HG03025 (cell line): ENCODE measurements at regions not wholly inside any gene's neighbourhood (a gene's known extent, or its start where the extent isn't known, plus 50 kb on each side); places are given as distances from the start of the nearest gene placed in this dataset.

ENCODE experiments used
- ATAC-seq: cut with Tn5 transposase; IDR thresholded peaks from one replicate; pipeline ENCODE4 v1.9.1; 2021; ENCODE audit warnings: mild to moderate bottlenecking, moderate library complexity; ENCODE audit not compliant: unreplicated experiment, low FRiP score

- no peak for ATAC-seq
Measured at GRCh38 chr2:183214680-183215079, 90.4 kb downstream of the NUP35 start.

GRCh38 chr2:183215917-183216316 is 91.7 kb downstream of the NUP35 start:
- no peak for ATAC-seq

DNA sequence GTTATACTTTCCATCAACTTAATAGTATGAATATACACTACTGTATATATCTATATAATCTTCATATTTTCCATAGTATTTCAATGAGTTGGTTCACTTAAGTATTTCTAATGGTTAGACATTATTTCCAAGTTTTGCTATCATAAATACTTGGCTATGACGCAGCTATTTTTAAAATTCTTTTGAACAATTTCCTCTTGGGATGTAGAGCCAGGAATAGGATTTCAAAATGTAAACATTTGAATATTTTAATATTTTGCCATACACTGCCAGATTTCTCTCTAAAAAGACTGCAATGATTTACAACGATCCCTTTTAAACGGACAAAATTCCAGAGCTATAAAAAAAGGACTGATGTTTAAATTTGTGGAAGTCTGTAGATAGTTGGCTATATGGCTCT is 95.6 kb downstream of the NUP35 start:
- no peak for ATAC-seq

DNA sequence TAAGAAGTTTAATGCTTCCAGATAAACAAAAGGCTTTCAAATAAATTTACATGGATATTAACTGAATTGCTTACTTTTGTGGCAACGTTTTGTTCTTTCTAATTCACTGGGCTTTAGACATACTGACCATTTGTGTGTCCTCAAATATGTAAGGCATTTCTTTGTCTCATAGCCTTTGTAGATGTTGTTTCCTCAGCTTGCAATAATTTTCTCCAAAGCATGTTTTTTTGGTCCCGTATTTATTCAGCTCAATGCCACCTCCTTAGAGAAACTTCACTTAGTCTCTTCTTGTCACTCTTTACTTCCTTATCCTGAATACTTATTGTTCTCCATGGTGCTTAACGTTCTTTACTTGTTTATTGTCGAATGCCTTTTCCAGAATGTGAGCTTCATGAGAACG is 98.5 kb downstream of the NUP35 start:
- ATAC-seq: no peak

GRCh38 chr2:183224948-183225347 is 100.7 kb downstream of the NUP35 start:
- ATAC-seq: no peak

GRCh38 chr2:183227176-183227575 is 102.9 kb downstream of the NUP35 start:
- no peak for ATAC-seq

GRCh38 chr2:183229386-183229785 is 105.1 kb downstream of the NUP35 start:
- no peak for ATAC-seq

GRCh38 chr2:183232161-183232865 is 108.1 kb downstream of the NUP35 start:
- ATAC-seq: no peak

DNA sequence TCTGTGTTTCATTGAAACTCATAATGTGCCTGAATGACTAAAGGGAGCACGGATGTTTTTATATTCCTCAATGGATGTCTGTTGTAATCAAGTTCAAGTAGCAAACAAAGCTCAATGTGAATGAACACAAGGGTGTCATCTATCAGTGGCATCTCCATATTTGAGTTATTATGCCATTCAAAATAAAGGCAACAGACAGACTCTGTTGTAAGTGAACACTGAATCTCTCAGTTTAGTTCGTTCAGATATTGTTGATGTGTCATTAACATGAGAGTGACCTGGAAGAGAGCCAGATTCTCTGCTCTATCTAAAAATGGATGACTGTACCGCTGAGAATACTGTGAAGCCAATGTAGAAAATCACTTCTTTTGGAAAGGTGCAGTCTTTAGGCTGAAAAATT is 118.7 kb downstream of the NUP35 start:
- no peak for ATAC-seq

DNA sequence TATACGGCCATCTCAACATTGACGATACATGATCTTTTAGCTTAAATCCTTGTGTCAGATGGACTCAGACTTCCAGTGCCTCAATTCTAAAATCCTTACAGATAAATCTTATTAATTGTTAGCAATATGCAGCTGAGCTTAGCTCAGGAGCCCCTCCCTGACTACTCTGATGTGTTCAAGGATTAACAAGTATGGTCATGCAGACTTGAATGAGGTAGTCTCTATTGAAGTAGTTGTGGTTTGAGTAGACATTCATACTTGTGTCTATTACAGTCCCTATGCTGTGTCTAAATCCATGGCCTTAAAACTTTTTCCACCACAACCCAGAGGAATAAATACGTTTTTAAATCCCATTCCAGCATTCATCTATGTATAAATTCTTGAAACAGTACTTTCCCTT is 119.5 kb downstream of the NUP35 start:
- no peak for ATAC-seq

- no peak for ATAC-seq
Measured at GRCh38 chr2:183244300-183244844, 120.1 kb downstream of the NUP35 start.

DNA sequence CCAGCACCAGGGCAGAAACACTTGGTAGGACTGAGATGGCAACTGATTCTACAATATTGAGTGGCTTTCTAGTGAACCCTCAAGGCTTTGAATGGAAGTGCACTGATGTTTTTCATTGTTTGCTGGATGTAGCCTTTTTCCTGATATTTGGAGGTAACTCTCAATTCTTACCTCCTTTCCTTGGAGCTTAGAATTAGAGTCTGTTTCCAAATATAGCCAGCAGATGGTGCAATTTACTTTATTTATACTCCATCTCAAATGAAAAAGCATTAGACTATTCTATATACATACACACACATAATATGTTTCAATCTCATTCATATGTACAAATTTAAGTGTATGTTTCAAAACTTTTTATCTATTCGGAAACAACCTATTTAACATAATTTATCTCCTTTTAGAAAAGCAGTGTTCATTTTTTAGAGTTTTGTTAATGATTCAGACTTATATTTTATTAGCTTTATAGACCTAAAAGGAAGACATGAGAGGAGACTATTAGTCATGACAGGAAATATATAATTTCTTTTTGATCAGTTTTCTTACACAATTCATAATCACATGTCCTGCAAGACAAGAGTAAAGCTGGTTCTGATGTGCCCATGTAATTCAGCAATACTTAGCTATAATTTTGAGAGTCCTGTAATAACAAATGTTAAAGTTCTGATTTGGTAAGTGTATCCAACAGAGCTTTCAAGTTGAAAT is 124.8 kb downstream of the NUP35 start:
- no peak for ATAC-seq

GRCh38 chr2:183250061-183250460 is 125.8 kb downstream of the NUP35 start:
- ATAC-seq: no peak

GRCh38 chr2:183250472-183250871 is 126.2 kb downstream of the NUP35 start:
- no peak for ATAC-seq

- ATAC-seq: no peak
Measured at GRCh38 chr2:183253441-183254130, 129.3 kb downstream of the NUP35 start.

- no peak for ATAC-seq
Measured at GRCh38 chr2:183255411-183255810, 131.2 kb downstream of the NUP35 start.

DNA sequence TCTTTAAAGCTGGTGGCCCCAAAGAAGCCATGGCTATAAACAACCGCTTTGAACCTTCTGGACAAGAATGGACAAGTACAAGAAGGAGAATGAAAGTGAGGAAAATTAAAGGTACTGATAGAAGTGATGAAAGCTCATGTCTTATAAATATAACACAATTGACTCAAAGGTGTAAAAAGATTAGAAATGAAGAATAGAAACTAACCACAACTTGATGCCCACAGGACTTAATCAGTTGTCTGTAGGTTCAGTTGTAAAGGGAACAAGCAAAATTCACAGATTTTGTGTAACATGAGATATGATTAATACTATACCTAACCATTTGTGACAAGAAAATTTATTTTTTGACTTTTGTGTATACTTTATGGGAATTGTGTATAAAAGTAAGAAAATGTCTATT is 135.7 kb downstream of the NUP35 start:
- no peak for ATAC-seq

DNA sequence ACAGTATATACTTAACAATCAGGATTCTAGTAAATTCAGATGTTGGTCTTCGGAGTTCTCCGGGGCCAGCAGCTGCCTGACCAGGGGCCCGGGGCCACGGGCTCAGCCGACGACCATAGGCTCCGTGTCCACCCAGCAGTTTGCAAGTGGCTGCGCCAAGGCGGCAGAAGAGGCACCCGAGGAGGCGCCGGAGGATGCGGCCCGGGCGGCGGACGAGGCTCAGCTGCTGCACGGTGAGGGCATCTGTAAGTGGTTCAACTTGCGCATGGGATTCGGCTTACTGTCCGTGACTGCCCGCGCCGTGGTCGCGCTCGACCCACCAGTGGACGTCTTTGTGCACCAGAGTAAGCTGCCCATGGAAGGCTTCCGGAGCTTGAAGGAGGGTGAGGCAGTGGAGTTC is 136.3 kb downstream of the NUP35 start:
- no peak for ATAC-seq

GRCh38 chr2:183264890-183265535 is 140.8 kb downstream of the NUP35 start:
- no peak for ATAC-seq

DNA sequence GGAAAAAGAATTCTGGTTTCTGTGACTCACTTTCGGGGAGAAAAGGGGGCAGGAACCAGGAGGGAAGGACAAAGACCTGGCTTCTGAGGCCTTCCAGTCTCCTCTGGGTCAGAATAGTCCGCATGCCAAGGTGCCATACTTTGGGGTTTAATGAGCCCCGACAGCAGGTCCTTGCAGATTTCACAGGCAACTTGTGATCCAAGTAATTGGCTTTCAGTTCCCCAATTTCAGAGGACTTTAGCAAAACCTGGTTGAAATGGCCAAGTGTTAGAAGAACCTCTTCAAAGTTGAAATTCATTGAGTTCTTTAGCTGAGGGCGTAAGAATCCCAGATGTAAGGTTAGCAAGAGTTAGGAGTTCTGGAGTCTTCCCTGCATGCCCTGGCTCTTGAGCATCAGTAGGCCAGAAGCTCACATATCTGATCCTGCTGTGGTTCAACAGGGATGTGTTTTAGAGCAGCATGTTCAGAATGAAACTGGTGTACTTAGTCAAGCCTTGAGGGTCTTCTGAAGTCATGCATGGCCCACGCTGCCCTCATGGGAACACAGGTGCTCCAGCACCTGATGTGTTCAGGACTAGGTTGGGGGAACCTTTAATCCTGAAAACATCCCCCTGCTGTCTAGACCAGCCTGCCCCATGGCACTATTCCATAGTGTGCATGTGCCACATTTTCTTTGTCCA is 143.0 kb downstream of the NUP35 start:
- no peak for ATAC-seq
